SH-SY5Y (cell line): ENCODE measurements at regions not wholly inside any gene's neighbourhood (a gene's known extent, or its start where the extent isn't known, plus 50 kb on each side); places are given as distances from the start of the nearest gene placed in this dataset.

Experiments
- GATA2 ChIP-seq: IDR thresholded peaks from 2 replicates; pipeline ENCODE4 v1.6.1; 2011; ENCODE audit warnings: mild to moderate bottlenecking, low read depth, low read length
- GATA3 ChIP-seq: IDR thresholded peaks from 2 replicates; pipeline ENCODE4 v1.6.1; 2011; ENCODE audit warnings: low read depth, mild to moderate bottlenecking, low read length, moderate library complexity

DNA sequence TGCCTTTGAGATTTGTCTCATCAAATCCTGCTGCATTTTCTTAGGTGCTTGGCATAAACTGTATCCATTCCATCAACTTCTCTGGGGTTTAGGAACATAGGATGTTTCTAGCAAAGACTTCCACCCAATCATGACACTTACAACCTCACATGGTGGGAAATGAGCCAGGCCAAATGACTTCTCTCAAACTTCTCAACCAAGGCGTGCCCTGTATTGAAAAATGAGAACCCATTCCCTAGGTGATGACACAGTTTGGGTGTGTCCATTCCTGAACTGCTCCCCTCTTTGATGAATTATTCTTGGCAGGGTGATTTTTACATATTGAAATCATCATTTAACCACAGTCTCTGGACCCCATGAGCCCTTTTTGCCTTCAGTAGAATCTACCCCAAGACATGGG is 161.1 kb downstream of the EN1 start:
- no peak for TF ChIP-seq GATA3
- TF ChIP-seq GATA2: no peak
